K562 (cell line): ENCODE measurements at regions not wholly inside any gene's neighbourhood (a gene's known extent, or its start where the extent isn't known, plus 50 kb on each side); places are given as distances from the start of the nearest gene placed in this dataset.

Experiments
- HDGF ChIP-seq: fragments of 450-650 bp; IDR thresholded peaks from 2 replicates; pipeline ENCODE4 v1.6.1; 2016
- NFXL1 ChIP-seq: fragments of 450-650 bp; formaldehyde crosslinking; IDR thresholded peaks from 2 replicates; pipeline ENCODE4 v1.4.0; 2021; ENCODE audit warnings: mild to moderate bottlenecking
- PCBP2 ChIP-seq: fragments of 200-400 bp; formaldehyde crosslinking; IDR thresholded peaks from 2 replicates; pipeline ENCODE4 v1.6.1; 2018; ENCODE audit warnings: low read length, low read depth, mild to moderate bottlenecking, moderate library complexity; ENCODE audit not compliant: poor library complexity, severe bottlenecking
- RBFOX2 ChIP-seq: fragments of 200-400 bp; formaldehyde crosslinking; IDR thresholded peaks from 2 replicates; pipeline ENCODE4 v1.6.1; 2017; ENCODE audit warnings: low read depth, mild to moderate bottlenecking, low read length, moderate library complexity
- SMAD3 ChIP-seq: fragments of 450-650 bp; formaldehyde crosslinking; conservative IDR thresholded peaks from 2 replicates; pipeline ENCODE4 v1.4.0; 2020; ENCODE audit warnings: mild to moderate bottlenecking
- TF ChIP-seq, protein P1 (sequence below): fragments of 200-800 bp; sonication (Bioruptor generic); IDR thresholded peaks from 2 replicates; pipeline ENCODE4 v1.6.1; 2017; ENCODE audit warnings: missing genetic modification characterization, missing compliant biosample characterization
- TF ChIP-seq, protein P2 (sequence below), 2 experiments: IDR thresholded peaks; 2 replicates each; pipeline ENCODE4 v1.6.1; 2012; ENCODE audit warnings: improper control_type of control experiment in 2 of 2, low read depth in 2 of 2, low read length in 2 of 2, borderline replicate concordance in 1 of 2
- TF ChIP-seq, protein P3 (sequence below): fragments of 200-800 bp; sonication (Bioruptor generic); IDR thresholded peaks from 2 replicates; pipeline ENCODE4 v1.6.1; 2017; ENCODE audit warnings: missing genetic modification characterization, missing compliant biosample characterization

DNA sequence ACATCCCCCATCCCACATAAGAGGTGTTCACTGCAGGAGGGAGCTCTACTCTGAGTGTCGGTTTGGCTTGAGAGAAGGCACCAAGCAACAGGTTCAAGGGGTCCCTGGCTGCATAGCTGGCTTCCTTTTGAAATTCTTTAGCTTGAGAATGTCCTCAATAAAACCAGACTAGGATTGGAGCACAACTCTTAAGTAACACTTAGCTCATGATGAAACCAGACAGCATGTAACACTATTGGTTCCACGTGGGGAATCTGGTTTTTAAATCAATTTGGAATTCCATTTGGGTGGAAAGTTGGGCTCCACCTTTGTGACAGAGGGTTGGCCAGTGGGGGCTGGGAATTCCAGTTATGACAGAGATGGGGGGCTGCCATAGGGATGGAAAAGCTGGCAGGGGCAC, 281.2 kb downstream of the TLE3 start (continued):
- TF ChIP-seq, protein P1, sequence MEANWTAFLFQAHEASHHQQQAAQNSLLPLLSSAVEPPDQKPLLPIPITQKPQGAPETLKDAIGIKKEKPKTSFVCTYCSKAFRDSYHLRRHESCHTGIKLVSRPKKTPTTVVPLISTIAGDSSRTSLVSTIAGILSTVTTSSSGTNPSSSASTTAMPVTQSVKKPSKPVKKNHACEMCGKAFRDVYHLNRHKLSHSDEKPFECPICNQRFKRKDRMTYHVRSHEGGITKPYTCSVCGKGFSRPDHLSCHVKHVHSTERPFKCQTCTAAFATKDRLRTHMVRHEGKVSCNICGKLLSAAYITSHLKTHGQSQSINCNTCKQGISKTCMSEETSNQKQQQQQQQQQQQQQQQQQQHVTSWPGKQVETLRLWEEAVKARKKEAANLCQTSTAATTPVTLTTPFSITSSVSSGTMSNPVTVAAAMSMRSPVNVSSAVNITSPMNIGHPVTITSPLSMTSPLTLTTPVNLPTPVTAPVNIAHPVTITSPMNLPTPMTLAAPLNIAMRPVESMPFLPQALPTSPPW (CRISPR knock-in tag), result no peak
- TF ChIP-seq NFXL1 (CRISPR knock-in tag) (no peak), RBFOX2 (no peak), HDGF (no peak), PCBP2 (no peak), SMAD3 (no peak)
- TF ChIP-seq, protein P2, sequence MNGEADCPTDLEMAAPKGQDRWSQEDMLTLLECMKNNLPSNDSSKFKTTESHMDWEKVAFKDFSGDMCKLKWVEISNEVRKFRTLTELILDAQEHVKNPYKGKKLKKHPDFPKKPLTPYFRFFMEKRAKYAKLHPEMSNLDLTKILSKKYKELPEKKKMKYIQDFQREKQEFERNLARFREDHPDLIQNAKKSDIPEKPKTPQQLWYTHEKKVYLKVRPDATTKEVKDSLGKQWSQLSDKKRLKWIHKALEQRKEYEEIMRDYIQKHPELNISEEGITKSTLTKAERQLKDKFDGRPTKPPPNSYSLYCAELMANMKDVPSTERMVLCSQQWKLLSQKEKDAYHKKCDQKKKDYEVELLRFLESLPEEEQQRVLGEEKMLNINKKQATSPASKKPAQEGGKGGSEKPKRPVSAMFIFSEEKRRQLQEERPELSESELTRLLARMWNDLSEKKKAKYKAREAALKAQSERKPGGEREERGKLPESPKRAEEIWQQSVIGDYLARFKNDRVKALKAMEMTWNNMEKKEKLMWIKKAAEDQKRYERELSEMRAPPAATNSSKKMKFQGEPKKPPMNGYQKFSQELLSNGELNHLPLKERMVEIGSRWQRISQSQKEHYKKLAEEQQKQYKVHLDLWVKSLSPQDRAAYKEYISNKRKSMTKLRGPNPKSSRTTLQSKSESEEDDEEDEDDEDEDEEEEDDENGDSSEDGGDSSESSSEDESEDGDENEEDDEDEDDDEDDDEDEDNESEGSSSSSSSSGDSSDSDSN (IDR thresholded peaks at IDR 0.05; ENCODE audit: borderline replicate concordance in 1 of 2, low read depth in 2 of 2, low read length in 2 of 2), result no peak
- TF ChIP-seq, protein P3, sequence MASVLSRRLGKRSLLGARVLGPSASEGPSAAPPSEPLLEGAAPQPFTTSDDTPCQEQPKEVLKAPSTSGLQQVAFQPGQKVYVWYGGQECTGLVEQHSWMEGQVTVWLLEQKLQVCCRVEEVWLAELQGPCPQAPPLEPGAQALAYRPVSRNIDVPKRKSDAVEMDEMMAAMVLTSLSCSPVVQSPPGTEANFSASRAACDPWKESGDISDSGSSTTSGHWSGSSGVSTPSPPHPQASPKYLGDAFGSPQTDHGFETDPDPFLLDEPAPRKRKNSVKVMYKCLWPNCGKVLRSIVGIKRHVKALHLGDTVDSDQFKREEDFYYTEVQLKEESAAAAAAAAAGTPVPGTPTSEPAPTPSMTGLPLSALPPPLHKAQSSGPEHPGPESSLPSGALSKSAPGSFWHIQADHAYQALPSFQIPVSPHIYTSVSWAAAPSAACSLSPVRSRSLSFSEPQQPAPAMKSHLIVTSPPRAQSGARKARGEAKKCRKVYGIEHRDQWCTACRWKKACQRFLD (CRISPR knock-in tag), result no peak
